WTC11 (cell line): ENCODE measurements at regions not wholly inside any gene's neighbourhood (a gene's known extent, or its start where the extent isn't known, plus 50 kb on each side); places are given as distances from the start of the nearest gene placed in this dataset.

Experiments
- ESRRA ChIP-seq: sonication (generic); formaldehyde crosslinking; IDR thresholded peaks from 2 replicates; pipeline ENCODE4 v1.8.1; 2022; ENCODE audit warnings: mild to moderate bottlenecking, missing genetic modification reagents, borderline replicate concordance
- FOXK1 ChIP-seq: sonication (generic); formaldehyde crosslinking; IDR thresholded peaks from 2 replicates; pipeline ENCODE4 v1.8.0; 2022; ENCODE audit warnings: mild to moderate bottlenecking, moderate library complexity, missing genetic modification reagents
- NFYB ChIP-seq: sonication (generic); formaldehyde crosslinking; conservative IDR thresholded peaks from 2 replicates; pipeline ENCODE4 v1.8.0; 2022; ENCODE audit warnings: low read depth, missing genetic modification reagents
- RORB ChIP-seq: fragments of 250-450 bp; sonication (Bioruptor Pico); IDR thresholded peaks from 2 replicates; pipeline ENCODE4 v1.9.0; 2021; ENCODE audit warnings: mild to moderate bottlenecking
- TF ChIP-seq, protein P1 (sequence below): sonication (generic); formaldehyde crosslinking; IDR thresholded peaks from 2 replicates; pipeline ENCODE4 v1.8.1; 2023; ENCODE audit warnings: mild to moderate bottlenecking, missing genetic modification reagents
- TF ChIP-seq, protein P2 (sequence below): fragments of 200-600 bp; IDR thresholded peaks from 2 replicates; pipeline ENCODE4 v1.8.0; 2022; ENCODE audit warnings: antibody characterized with exemption
- TF ChIP-seq, protein P3 (sequence below): sonication (generic); formaldehyde crosslinking; conservative IDR thresholded peaks from 2 replicates; pipeline ENCODE4 v1.8.1; 2022; ENCODE audit warnings: mild to moderate bottlenecking, missing genetic modification reagents
- TF ChIP-seq, protein P4 (sequence below): sonication (generic); formaldehyde crosslinking; conservative IDR thresholded peaks from 2 replicates; pipeline ENCODE4 v1.8.1; 2023; ENCODE audit warnings: mild to moderate bottlenecking, low read depth, missing genetic modification reagents, moderate library complexity
- TF ChIP-seq, protein P5 (sequence below): sonication (generic); formaldehyde crosslinking; IDR thresholded peaks from 2 replicates; pipeline ENCODE4 v1.8.0; 2022; ENCODE audit warnings: mild to moderate bottlenecking, missing genetic modification reagents
- TF ChIP-seq, protein P6 (sequence below): sonication (generic); formaldehyde crosslinking; IDR thresholded peaks from 2 replicates; pipeline ENCODE4 v1.8.1; 2023; ENCODE audit warnings: mild to moderate bottlenecking, missing genetic modification reagents, borderline replicate concordance
- TF ChIP-seq, protein P7 (sequence below): sonication (generic); formaldehyde crosslinking; IDR thresholded peaks from 2 replicates; pipeline ENCODE4 v1.8.1; 2022; ENCODE audit warnings: low read depth, missing genetic modification reagents, borderline replicate concordance

DNA sequence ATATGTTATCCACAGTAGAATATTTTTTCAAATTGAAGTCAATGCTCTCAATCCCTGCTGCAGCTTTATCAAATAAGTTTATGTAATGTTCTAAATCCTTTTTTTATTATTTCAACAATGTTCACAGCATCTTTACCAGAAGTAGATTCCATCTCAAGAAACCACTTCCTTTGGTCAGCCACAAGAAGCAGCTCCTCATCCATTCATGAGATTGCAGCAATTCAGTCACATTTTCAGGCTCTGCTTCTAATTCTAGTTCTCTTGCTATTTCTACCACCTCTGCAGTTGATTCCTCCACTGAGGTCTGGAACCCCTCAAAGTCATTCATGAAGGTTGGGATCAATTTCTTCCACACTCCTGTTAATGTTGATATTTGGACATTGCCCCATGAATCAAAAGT lies 2301.3 kb upstream of the TENM3 start:
- TF ChIP-seq, protein P1, sequence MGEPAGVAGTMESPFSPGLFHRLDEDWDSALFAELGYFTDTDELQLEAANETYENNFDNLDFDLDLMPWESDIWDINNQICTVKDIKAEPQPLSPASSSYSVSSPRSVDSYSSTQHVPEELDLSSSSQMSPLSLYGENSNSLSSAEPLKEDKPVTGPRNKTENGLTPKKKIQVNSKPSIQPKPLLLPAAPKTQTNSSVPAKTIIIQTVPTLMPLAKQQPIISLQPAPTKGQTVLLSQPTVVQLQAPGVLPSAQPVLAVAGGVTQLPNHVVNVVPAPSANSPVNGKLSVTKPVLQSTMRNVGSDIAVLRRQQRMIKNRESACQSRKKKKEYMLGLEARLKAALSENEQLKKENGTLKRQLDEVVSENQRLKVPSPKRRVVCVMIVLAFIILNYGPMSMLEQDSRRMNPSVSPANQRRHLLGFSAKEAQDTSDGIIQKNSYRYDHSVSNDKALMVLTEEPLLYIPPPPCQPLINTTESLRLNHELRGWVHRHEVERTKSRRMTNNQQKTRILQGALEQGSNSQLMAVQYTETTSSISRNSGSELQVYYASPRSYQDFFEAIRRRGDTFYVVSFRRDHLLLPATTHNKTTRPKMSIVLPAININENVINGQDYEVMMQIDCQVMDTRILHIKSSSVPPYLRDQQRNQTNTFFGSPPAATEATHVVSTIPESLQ (CRISPR knock-in tag), result no peak
- TF ChIP-seq FOXK1 (CRISPR knock-in tag), result no peak
- TF ChIP-seq NFYB (CRISPR knock-in tag), result no peak
- TF ChIP-seq, protein P2, sequence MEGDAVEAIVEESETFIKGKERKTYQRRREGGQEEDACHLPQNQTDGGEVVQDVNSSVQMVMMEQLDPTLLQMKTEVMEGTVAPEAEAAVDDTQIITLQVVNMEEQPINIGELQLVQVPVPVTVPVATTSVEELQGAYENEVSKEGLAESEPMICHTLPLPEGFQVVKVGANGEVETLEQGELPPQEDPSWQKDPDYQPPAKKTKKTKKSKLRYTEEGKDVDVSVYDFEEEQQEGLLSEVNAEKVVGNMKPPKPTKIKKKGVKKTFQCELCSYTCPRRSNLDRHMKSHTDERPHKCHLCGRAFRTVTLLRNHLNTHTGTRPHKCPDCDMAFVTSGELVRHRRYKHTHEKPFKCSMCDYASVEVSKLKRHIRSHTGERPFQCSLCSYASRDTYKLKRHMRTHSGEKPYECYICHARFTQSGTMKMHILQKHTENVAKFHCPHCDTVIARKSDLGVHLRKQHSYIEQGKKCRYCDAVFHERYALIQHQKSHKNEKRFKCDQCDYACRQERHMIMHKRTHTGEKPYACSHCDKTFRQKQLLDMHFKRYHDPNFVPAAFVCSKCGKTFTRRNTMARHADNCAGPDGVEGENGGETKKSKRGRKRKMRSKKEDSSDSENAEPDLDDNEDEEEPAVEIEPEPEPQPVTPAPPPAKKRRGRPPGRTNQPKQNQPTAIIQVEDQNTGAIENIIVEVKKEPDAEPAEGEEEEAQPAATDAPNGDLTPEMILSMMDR, result no peak
- TF ChIP-seq, protein P3, sequence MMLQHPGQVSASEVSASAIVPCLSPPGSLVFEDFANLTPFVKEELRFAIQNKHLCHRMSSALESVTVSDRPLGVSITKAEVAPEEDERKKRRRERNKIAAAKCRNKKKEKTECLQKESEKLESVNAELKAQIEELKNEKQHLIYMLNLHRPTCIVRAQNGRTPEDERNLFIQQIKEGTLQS, result no peak
- TF ChIP-seq, protein P4, sequence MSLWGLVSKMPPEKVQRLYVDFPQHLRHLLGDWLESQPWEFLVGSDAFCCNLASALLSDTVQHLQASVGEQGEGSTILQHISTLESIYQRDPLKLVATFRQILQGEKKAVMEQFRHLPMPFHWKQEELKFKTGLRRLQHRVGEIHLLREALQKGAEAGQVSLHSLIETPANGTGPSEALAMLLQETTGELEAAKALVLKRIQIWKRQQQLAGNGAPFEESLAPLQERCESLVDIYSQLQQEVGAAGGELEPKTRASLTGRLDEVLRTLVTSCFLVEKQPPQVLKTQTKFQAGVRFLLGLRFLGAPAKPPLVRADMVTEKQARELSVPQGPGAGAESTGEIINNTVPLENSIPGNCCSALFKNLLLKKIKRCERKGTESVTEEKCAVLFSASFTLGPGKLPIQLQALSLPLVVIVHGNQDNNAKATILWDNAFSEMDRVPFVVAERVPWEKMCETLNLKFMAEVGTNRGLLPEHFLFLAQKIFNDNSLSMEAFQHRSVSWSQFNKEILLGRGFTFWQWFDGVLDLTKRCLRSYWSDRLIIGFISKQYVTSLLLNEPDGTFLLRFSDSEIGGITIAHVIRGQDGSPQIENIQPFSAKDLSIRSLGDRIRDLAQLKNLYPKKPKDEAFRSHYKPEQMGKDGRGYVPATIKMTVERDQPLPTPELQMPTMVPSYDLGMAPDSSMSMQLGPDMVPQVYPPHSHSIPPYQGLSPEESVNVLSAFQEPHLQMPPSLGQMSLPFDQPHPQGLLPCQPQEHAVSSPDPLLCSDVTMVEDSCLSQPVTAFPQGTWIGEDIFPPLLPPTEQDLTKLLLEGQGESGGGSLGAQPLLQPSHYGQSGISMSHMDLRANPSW (CRISPR knock-in tag), result no peak
- TF ChIP-seq, protein P5, sequence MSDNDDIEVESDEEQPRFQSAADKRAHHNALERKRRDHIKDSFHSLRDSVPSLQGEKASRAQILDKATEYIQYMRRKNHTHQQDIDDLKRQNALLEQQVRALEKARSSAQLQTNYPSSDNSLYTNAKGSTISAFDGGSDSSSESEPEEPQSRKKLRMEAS (CRISPR knock-in tag), result no peak
- TF ChIP-seq, protein P6, sequence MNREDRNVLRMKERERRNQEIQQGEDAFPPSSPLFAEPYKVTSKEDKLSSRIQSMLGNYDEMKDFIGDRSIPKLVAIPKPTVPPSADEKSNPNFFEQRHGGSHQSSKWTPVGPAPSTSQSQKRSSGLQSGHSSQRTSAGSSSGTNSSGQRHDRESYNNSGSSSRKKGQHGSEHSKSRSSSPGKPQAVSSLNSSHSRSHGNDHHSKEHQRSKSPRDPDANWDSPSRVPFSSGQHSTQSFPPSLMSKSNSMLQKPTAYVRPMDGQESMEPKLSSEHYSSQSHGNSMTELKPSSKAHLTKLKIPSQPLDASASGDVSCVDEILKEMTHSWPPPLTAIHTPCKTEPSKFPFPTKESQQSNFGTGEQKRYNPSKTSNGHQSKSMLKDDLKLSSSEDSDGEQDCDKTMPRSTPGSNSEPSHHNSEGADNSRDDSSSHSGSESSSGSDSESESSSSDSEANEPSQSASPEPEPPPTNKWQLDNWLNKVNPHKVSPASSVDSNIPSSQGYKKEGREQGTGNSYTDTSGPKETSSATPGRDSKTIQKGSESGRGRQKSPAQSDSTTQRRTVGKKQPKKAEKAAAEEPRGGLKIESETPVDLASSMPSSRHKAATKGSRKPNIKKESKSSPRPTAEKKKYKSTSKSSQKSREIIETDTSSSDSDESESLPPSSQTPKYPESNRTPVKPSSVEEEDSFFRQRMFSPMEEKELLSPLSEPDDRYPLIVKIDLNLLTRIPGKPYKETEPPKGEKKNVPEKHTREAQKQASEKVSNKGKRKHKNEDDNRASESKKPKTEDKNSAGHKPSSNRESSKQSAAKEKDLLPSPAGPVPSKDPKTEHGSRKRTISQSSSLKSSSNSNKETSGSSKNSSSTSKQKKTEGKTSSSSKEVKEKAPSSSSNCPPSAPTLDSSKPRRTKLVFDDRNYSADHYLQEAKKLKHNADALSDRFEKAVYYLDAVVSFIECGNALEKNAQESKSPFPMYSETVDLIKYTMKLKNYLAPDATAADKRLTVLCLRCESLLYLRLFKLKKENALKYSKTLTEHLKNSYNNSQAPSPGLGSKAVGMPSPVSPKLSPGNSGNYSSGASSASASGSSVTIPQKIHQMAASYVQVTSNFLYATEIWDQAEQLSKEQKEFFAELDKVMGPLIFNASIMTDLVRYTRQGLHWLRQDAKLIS (CRISPR knock-in tag), result no peak
- no peak for TF ChIP-seq RORB
- no peak for TF ChIP-seq ESRRA (CRISPR knock-in tag)
- TF ChIP-seq, protein P7, sequence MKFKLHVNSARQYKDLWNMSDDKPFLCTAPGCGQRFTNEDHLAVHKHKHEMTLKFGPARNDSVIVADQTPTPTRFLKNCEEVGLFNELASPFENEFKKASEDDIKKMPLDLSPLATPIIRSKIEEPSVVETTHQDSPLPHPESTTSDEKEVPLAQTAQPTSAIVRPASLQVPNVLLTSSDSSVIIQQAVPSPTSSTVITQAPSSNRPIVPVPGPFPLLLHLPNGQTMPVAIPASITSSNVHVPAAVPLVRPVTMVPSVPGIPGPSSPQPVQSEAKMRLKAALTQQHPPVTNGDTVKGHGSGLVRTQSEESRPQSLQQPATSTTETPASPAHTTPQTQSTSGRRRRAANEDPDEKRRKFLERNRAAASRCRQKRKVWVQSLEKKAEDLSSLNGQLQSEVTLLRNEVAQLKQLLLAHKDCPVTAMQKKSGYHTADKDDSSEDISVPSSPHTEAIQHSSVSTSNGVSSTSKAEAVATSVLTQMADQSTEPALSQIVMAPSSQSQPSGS, result no peak
